Adipocyte (in vitro differentiated cells): ENCODE measurements at regions not wholly inside any gene's neighbourhood (a gene's known extent, or its start where the extent isn't known, plus 50 kb on each side); places are given as distances from the start of the nearest gene placed in this dataset.

Experiments used
- DNase-seq: peaks from one replicate; pipeline ENCODE4 v3.0.0-alpha.2; 2015; ENCODE audit warnings: low read depth
- H3K27me3 ChIP-seq: replicated peaks from 2 replicates; pipeline ENCODE4 v1.7.0; 2013; ENCODE audit warnings: mild to moderate bottlenecking, low read length, moderate library complexity; ENCODE audit not compliant: control insufficient read depth, insufficient read depth
- H3K36me3 ChIP-seq: 2 replicates; pipeline ENCODE4 v1.7.0; 2013; ENCODE audit warnings: low read length, mild to moderate bottlenecking, moderate library complexity; ENCODE audit not compliant: control insufficient read depth, insufficient read depth, severe bottlenecking
- H3K4me1 ChIP-seq: 2 replicates; pipeline ENCODE4 v1.7.0; 2013; ENCODE audit warnings: mild to moderate bottlenecking, low read length, moderate library complexity; ENCODE audit not compliant: control insufficient read depth, insufficient read depth
- H3K4me3 ChIP-seq: 2 replicates; pipeline ENCODE4 v1.7.0; 2013; ENCODE audit warnings: mild to moderate bottlenecking, low read length, moderate library complexity
- H3K9ac ChIP-seq: 2 replicates; pipeline ENCODE4 v1.7.0; 2013; ENCODE audit warnings: mild to moderate bottlenecking, low read length, moderate library complexity
- H3K9me3 ChIP-seq: 2 replicates; pipeline ENCODE4 v1.7.0; 2013; ENCODE audit warnings: mild to moderate bottlenecking, low read length, moderate library complexity; ENCODE audit not compliant: control insufficient read depth

DNA sequence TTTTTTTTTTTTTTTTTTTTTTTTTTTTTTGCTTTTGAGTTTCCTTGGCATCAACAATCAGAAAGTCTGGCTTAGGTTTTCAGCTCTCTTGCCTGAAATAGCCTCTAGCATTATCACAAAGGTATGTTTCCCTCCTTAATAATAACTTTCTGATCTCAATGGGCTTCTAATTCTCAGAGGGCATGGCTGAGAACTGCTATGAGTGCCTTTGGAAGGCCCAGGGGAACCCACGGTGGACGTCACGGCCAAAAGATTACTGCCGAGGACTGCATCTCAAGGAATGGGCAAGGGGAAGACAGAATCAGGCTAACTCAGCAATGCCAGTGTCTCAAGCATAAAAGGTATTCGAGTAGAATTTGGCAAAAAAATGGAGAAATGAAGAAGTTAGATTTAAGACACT lies 73.2 kb upstream of the SLC14A2 start:
- no peaks in the 10 kb centered on the region for H3K4me1 ChIP-seq
- H3K27me3 ChIP-seq = no peaks in the 10 kb centered on the region
- no peak overlapping the region for H3K9ac ChIP-seq
- peaks cover 14% of the 10 kb centered on the region for H3K9me3 ChIP-seq
- no peak for DNase-seq
- no peak overlapping the region for H3K4me3 ChIP-seq
- H3K36me3 ChIP-seq = no peaks in the 10 kb centered on the region

DNA sequence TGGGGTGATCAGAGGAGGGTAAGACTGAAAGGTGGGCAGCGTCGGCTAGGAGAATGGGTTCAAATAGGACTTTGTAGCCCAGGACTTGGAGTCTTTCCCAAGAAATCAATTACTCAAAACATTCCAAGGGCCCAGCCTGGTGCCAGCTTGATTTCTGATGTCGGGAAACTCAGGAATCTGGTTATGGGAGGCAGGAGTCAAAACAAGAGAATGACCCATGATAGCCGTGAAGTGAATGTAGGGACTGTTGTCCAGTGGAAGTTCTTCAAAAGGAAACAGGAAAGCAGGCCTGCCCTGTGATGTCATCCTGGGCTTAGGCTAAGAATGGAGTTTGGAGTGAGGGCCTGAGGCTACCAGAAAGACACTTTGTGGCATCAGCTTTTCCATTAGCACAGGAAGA lies 67.4 kb upstream of the SLC14A2 start:
- no peak for DNase-seq

DNA sequence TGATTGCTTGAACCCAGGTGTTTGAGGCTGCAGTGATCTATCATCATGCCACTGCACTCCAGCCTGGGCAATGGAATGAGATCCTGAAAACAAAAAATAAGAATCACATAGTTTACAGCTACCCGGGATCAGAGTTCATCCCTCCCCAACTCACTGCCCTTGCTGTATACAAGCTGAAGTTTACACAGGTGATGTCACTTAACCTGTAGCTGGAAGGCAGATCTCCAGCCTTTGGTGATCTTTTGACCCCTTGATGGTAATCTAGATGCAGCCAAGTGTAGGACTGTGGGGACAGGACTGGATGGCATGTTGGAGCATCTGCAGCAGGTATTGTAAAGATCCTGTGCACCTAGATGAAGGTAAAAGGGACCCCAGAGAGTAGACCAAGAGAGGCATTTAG lies 66.7 kb upstream of the SLC14A2 start:
- Histone ChIP-seq H3K36me3 (no peaks in the 10 kb centered on the region), H3K9me3 (no peaks in the 10 kb centered on the region), H3K9ac (no peak overlapping the region), H3K27me3 (no peaks in the 10 kb centered on the region), H3K4me1 (no peaks in the 10 kb centered on the region), H3K4me3 (no peak overlapping the region)
- no peak for DNase-seq

More for the DNA sequence above, 67.4 kb upstream of the SLC14A2 start:
- no peaks in the 10 kb centered on the region for H3K27me3 ChIP-seq
- no peaks in the 10 kb centered on the region for H3K36me3 ChIP-seq
- no peaks in the 10 kb centered on the region for H3K4me1 ChIP-seq
- H3K9me3 ChIP-seq = no peaks in the 10 kb centered on the region
- H3K9ac ChIP-seq = no peak overlapping the region
- H3K4me3 ChIP-seq = no peak overlapping the region

DNA sequence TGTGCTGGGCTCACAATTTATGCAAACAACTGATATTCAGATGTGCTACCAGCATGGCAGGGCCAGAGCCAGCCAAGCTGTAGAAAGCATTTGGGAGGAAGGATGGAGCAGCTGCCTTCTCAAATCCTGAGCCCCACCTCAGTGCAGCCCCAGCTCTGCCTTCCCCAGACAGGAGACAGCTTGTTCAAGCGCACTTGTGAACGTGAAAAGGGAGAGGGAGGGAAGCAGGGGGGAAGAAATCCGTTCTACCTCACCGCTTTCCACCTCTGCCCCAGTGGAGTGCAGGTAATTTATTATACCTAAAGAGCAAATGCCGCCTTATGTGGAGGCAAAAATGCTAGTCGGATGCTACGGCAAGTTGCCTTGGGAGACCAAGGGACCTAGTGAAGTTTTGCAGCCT lies 66.0 kb upstream of the SLC14A2 start:
- Histone ChIP-seq H3K27me3 (no peaks in the 10 kb centered on the region), H3K36me3 (no peaks in the 10 kb centered on the region), H3K9ac (no peak overlapping the region), H3K9me3 (no peaks in the 10 kb centered on the region), H3K4me3 (no peak overlapping the region), H3K4me1 (no peaks in the 10 kb centered on the region)
- DNase-seq = no peak

DNA sequence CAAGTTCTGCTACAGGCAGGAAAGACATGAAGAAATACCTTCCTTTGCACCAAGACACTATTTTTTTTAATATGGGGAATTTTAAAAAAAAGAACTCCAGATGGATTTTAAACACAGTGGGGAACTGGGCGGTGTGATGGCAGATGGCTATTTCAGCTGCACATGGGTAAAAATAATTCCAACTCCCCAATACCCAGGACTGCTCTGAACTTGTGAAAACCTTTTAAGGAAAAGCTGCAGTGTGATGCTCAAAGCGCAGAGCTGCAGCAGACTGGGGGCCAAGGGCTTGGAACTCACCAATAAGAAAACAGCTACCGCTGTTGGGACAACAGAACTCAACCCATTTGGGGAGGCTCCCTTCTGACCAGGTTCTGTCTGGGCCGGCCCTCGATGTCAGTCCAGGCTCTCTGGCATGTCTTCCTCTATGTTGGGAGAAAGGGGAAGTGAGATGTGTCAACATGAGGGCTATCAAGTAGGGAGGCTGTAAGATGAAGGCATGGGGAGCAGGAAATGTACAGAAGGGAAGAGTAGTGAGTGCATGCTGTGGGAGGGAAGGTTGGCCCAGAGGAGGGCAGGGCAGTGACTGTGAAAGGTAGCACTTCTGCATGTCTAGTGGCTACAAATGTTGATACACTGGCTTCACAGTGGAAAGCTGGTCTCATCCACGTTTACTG lies 64.0 kb upstream of the SLC14A2 start:
- no peak for DNase-seq
- Histone ChIP-seq H3K4me3 (no peak overlapping the region), H3K36me3 (no peaks in the 10 kb centered on the region), H3K27me3 (no peaks in the 10 kb centered on the region), H3K9ac (no peak overlapping the region), H3K4me1 (no peaks in the 10 kb centered on the region), H3K9me3 (no peaks in the 10 kb centered on the region)

DNA sequence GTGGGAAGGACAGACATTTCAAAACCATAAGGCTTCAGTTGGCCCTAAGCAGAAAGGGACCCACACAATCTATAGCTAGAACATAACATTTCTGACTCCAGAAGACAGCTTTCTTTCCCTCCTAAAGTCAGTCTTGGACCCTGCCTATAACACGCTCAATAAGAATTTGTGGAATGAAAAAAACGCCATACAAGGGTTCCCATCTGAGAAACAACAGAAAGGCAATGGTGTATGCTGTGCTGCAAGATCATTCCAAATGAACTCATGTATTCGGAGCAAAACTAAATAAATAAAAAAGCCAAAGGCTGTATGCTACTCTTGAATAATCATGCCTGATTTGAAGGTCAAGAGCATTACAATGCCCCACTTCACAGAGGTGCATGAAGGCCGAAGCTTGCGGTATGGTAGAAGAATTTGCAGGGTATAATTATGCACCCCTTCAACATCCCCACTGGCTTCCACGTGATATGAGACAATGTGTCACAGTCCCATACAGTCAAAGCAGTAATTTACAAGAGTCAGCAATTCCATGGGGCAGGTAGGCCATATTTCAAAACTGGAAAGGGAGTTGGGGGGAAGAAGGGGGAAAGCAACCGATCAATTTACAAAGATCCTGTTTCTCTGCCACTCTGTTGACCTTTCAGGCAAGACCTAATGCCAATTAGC lies 61.4 kb upstream of the SLC14A2 start:
- H3K27me3 ChIP-seq = no peaks in the 10 kb centered on the region
- no peak overlapping the region for H3K4me3 ChIP-seq
- H3K9ac ChIP-seq = no peak overlapping the region
- H3K4me1 ChIP-seq = no peaks in the 10 kb centered on the region
- H3K9me3 ChIP-seq = no peaks in the 10 kb centered on the region
- DNase-seq = peak; percentile 35
- no peaks in the 10 kb centered on the region for H3K36me3 ChIP-seq

DNA sequence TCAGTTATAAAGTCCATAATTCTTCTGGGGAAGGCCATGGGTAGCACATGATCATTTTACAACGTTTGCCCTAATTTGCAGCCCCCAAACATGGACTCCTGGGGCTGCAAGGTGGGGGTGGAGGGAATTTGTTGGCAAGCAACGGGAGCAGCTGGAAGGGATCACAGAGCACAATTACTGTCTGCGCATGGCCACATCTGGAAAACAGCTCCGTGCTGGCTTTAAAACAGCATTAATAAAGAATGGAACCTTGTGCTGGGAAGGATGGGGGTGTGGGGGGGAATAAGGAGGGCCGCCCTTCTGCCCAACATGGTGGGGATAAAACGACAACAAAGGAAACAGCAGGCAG lies 60.9 kb upstream of the SLC14A2 start:
- H3K4me3 ChIP-seq = no peak overlapping the region
- no peaks in the 10 kb centered on the region for H3K27me3 ChIP-seq
- H3K9me3 ChIP-seq = no peaks in the 10 kb centered on the region
- DNase-seq = no peak
- H3K4me1 ChIP-seq = no peaks in the 10 kb centered on the region
- H3K9ac ChIP-seq = no peak overlapping the region
- H3K36me3 ChIP-seq = no peaks in the 10 kb centered on the region

DNA sequence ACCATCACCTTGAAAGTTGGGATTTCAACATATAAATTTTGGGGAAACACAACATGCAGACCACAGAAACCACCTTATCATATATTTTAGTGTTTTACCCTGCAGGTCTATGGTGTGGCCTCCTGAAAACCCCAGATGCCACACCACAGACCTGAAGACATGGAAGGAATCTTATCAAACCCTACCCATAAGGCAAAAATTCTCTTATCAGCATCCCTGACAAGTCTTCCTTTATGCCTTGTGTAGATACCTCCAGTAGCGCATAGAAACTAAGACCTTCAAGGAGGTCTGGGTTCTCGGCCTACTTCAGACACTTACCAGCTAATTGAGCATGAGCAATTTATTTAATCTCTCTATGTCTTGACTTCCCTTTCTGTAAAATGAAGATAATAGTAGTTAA lies 59.1 kb upstream of the SLC14A2 start:
- H3K27me3 ChIP-seq = no peaks in the 10 kb centered on the region
- H3K4me1 ChIP-seq = no peaks in the 10 kb centered on the region
- no peaks in the 10 kb centered on the region for H3K9me3 ChIP-seq
- H3K36me3 ChIP-seq = no peaks in the 10 kb centered on the region
- no peak overlapping the region for H3K4me3 ChIP-seq
- DNase-seq = no peak
- H3K9ac ChIP-seq = no peak overlapping the region

DNA sequence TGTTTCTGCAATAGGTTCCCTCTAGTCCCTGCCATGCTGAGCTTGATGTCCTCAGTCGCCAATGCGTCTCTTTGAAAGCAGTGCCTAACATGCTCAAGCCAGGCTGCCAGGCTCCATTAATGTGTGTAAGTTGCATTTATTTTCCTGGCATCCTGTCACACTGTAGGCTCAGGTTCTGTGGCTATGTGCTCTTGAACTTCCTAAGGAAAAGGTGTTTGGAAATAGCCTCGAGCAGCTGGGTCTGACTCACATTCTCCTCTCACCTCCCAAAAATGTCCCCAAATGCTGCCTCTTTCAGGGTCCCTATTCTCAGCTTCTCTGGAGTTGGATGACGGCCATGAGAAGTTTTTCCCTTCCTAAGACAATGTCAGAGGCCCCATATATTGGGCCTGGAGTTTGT lies 58.0 kb upstream of the SLC14A2 start:
- Histone ChIP-seq H3K36me3 (no peaks in the 10 kb centered on the region), H3K9me3 (no peaks in the 10 kb centered on the region), H3K9ac (no peak overlapping the region), H3K27me3 (no peaks in the 10 kb centered on the region), H3K4me1 (peaks cover under 1% of the 10 kb centered on the region), H3K4me3 (no peak overlapping the region)
- no peak for DNase-seq

DNA sequence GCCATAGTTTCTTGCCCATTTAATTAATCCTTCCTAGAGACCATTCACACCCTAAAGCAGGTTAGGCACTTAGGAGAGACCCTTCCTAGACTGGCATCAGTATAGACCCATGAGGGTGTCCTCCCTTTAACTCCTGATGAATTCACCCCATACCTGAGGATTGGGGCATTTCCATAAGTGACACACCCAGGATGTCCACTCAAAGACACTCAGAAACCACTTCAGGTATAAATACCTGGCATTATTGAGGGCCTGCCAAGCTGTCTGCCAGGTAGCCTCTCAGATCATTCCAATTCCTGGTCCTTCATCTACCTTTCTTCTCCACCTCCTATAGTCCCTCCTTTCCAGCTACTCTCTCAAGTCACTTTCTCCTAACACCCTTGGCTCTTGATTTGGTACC lies 57.5 kb upstream of the SLC14A2 start:
- H3K27me3 ChIP-seq = no peaks in the 10 kb centered on the region
- H3K9ac ChIP-seq = no peak overlapping the region
- no peak overlapping the region for H3K4me3 ChIP-seq
- DNase-seq = no peak
- peaks cover 5% of the 10 kb centered on the region for H3K4me1 ChIP-seq
- no peaks in the 10 kb centered on the region for H3K36me3 ChIP-seq
- H3K9me3 ChIP-seq = no peaks in the 10 kb centered on the region

DNA sequence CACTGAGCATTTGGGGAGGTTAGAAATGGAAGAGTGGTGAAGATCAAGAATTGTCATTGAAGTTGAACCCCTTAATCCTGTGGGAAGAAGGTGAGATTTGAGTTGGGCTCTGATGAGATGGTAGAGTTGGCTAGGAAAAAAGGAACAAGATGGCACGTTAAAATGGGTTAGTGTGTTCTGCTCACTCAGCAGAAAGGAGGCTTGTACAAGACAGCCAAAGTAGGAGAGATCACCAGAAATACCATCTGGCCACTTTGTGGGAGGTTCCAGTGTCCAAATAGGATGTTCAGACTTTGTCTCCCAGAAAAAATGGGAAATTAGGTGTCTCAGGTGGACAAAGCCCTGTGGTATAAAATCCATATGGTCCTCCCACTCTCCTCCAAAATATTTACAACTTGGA lies 56.0 kb upstream of the SLC14A2 start:
- Histone ChIP-seq H3K9me3 (no peaks in the 10 kb centered on the region), H3K4me1 (peaks cover 16% of the 10 kb centered on the region), H3K4me3 (no peak overlapping the region), H3K9ac (no peak overlapping the region), H3K27me3 (no peaks in the 10 kb centered on the region), H3K36me3 (no peaks in the 10 kb centered on the region)
- no peak for DNase-seq

DNA sequence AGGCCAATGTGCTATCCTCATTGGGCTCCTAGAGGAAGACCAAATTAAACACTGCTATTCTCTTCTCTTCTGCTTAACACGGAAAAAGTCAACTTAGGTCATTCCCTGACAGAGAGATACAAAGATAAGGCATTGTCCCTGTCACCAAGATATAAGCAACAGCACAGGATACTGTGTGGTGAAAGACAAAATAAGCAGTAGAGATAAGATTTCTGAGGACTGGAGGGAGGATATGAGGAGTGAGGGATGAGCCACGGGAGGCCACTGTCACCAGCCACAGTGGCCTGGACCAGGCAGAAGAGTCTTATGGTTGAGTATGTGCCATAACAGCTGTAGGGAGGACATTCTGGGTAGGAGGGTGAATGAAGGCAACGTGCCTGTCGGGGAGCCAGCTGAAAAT lies 54.4 kb upstream of the SLC14A2 start:
- Histone ChIP-seq H3K9ac (no peak overlapping the region), H3K4me1 (peaks cover 18% of the 10 kb centered on the region), H3K9me3 (no peaks in the 10 kb centered on the region), H3K36me3 (no peaks in the 10 kb centered on the region), H3K27me3 (no peaks in the 10 kb centered on the region), H3K4me3 (no peak overlapping the region)
- no peak for DNase-seq
